HEK293T (cell line): ENCODE measurements at regions not wholly inside any gene's neighbourhood (a gene's known extent, or its start where the extent isn't known, plus 50 kb on each side); places are given as distances from the start of the nearest gene placed in this dataset.

Experiments
- CTCF ChIA-PET: fragments of 350-600 bp; formaldehyde crosslinking; extraction: SDS; loops from one replicate; lab custom pipeline; 2021; ENCODE audit warnings: antibody characterized with exemption, inconsistent platforms; lab: Yijun Ruan, JAX
- POLR2A ChIA-PET: fragments of 350-600 bp; formaldehyde crosslinking; extraction: SDS; loops from one replicate; lab custom pipeline; 2020; ENCODE audit warnings: antibody characterized with exemption, inconsistent platforms; lab: Yijun Ruan, JAX
- DNase-seq: peaks from one replicate; pipeline ENCODE4 v3.0.0; 2012; ENCODE audit warnings: mixed read lengths; ENCODE audit errors: extremely low spot score
- ARNT ChIP-seq: fragments of 450-650 bp; IDR thresholded peaks from 2 replicates; pipeline ENCODE4 v1.6.1; 2017; ENCODE audit warnings: mild to moderate bottlenecking
- BHLHE40 ChIP-seq: fragments of 450-650 bp; IDR thresholded peaks from 2 replicates; pipeline ENCODE4 v1.6.1; 2016; ENCODE audit warnings: mild to moderate bottlenecking, moderate library complexity, borderline replicate concordance
- CTBP1 ChIP-seq: fragments of 450-650 bp; IDR thresholded peaks from 2 replicates; pipeline ENCODE4 v1.6.1; 2016; ENCODE audit warnings: borderline replicate concordance
- ELF4 ChIP-seq: fragments of 450-650 bp; IDR thresholded peaks from 2 replicates; pipeline ENCODE4 v1.6.1; 2017; ENCODE audit warnings: antibody characterized with exemption
- FOXA1 ChIP-seq: fragments of 450-650 bp; IDR thresholded peaks from 2 replicates; pipeline ENCODE4 v1.6.1; 2016; ENCODE audit warnings: mild to moderate bottlenecking
- FOXK2 ChIP-seq: fragments of 450-650 bp; IDR thresholded peaks from 2 replicates; pipeline ENCODE4 v1.6.1; 2016; ENCODE audit warnings: mild to moderate bottlenecking
- FOXM1 ChIP-seq: fragments of 450-650 bp; IDR thresholded peaks from 2 replicates; pipeline ENCODE4 v1.6.1; 2017; ENCODE audit warnings: mild to moderate bottlenecking, borderline replicate concordance
- HDGF ChIP-seq: fragments of 450-650 bp; IDR thresholded peaks from 2 replicates; pipeline ENCODE4 v1.6.1; 2017; ENCODE audit warnings: antibody characterized with exemption, borderline replicate concordance
- L3MBTL2 ChIP-seq: fragments of 450-650 bp; conservative IDR thresholded peaks from 2 replicates; pipeline ENCODE4 v1.6.1; 2016; ENCODE audit warnings: mild to moderate bottlenecking
- LEF1 ChIP-seq: fragments of 450-650 bp; IDR thresholded peaks from 2 replicates; pipeline ENCODE4 v1.6.1; 2017; ENCODE audit warnings: mild to moderate bottlenecking, borderline replicate concordance
- NFRKB ChIP-seq: fragments of 450-650 bp; IDR thresholded peaks from 2 replicates; pipeline ENCODE4 v1.6.1; 2016; ENCODE audit warnings: mild to moderate bottlenecking, moderate library complexity
- SP1 ChIP-seq: fragments of 450-650 bp; IDR thresholded peaks from 2 replicates; pipeline ENCODE4 v1.6.1; 2017
- SUZ12 ChIP-seq: fragments of 450-650 bp; IDR thresholded peaks from 2 replicates; pipeline ENCODE4 v1.6.1; 2016; ENCODE audit warnings: mild to moderate bottlenecking
- TARDBP ChIP-seq: fragments of 450-650 bp; IDR thresholded peaks from 2 replicates; pipeline ENCODE4 v1.6.1; 2016
- ZNF384 ChIP-seq: fragments of 450-650 bp; IDR thresholded peaks from 2 replicates; pipeline ENCODE4 v1.6.1; 2016
- TF ChIP-seq, protein P1 (sequence below): fragments of 450-650 bp; IDR thresholded peaks from 2 replicates; pipeline ENCODE4 v1.6.1; 2016

- no peak for TF ChIP-seq BHLHE40
- no peak for TF ChIP-seq HDGF
- no peak for TF ChIP-seq FOXK2
- TF ChIP-seq CTBP1: no peak
- ChIA-PET CTCF (interaction anchor here (3.1 kb wide), 1 partner anchor 13 kb away, joined by 11 read pairs; no protein-coding TSS in a partner anchor), POLR2A (no interaction called here)
- no peak for DNase-seq
Observed at GRCh38 chr16:85503679-85504231, 109.4 kb upstream of the GSE1 start.

GRCh38 chr16:85504242-85504641 lies 108.9 kb upstream of the GSE1 start:
- TF ChIP-seq FOXM1 (no peak), LEF1 (no peak), SUZ12 (no peak), L3MBTL2 (no peak), BHLHE40 (no peak), HDGF (no peak), NFRKB (no peak), FOXA1 (no peak), ARNT (no peak), ELF4 (no peak), SP1 (no peak), CTBP1 (no peak), TARDBP (no peak), FOXK2 (no peak)
- TF ChIP-seq, protein P1, sequence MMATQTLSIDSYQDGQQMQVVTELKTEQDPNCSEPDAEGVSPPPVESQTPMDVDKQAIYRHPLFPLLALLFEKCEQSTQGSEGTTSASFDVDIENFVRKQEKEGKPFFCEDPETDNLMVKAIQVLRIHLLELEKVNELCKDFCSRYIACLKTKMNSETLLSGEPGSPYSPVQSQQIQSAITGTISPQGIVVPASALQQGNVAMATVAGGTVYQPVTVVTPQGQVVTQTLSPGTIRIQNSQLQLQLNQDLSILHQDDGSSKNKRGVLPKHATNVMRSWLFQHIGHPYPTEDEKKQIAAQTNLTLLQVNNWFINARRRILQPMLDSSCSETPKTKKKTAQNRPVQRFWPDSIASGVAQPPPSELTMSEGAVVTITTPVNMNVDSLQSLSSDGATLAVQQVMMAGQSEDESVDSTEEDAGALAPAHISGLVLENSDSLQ: no peak
- no peak for DNase-seq
- CTCF ChIA-PET: no interaction called here
- POLR2A ChIA-PET: no interaction called here

GRCh38 chr16:85505794-85506634 lies 107.1 kb upstream of the GSE1 start:
- DNase-seq: no peak
- POLR2A ChIA-PET: no interaction called here
- CTCF ChIA-PET: no interaction called here
- TF ChIP-seq SUZ12 (no peak), TARDBP (no peak), ZNF384 (no peak), LEF1 (no peak), ELF4 (no peak), FOXM1 (no peak), FOXA1 (no peak), BHLHE40 (no peak)
- TF ChIP-seq, protein P1: no peak

- ChIA-PET CTCF (no interaction called here), POLR2A (no interaction called here)
- no peak for TF ChIP-seq FOXK2
- no peak for TF ChIP-seq ZNF384
- no peak for TF ChIP-seq BHLHE40
- TF ChIP-seq TARDBP: no peak
- no peak for TF ChIP-seq HDGF
- TF ChIP-seq SP1: no peak
- TF ChIP-seq ELF4: no peak
- no peak for TF ChIP-seq SUZ12
- TF ChIP-seq FOXM1: no peak
- TF ChIP-seq FOXA1: no peak
- no peak for TF ChIP-seq NFRKB
- TF ChIP-seq ARNT: no peak
- no peak for TF ChIP-seq CTBP1
- no peak for TF ChIP-seq L3MBTL2
- no peak for TF ChIP-seq LEF1
- TF ChIP-seq, protein P1: no peak
- DNase-seq: no peak
Observed at GRCh38 chr16:85506635-85506911, 106.5 kb upstream of the GSE1 start.

DNA sequence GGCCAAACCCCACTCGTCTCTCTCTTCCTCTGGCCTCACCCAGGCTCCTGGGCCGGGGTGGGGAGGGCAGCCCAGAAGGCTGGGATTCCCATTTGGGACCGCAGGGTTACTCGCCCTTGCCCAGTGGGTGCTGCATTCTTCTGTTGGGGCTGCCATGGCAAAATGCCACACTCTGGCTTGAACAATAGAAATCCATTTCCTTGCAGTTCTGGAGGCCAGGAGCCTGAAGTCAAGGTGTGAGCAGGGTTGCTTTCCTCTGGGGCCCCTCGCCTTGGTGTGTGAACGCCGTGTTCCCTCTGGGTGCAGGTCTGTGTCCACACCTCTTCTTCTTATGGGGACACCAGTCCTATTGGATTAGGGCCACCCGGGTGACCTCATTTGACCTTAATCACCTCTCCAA lies 105.8 kb upstream of the GSE1 start:
- CTCF ChIA-PET: no interaction called here
- no peak for DNase-seq
- TF ChIP-seq FOXK2: no peak
- no peak for TF ChIP-seq L3MBTL2
- TF ChIP-seq TARDBP: no peak
- TF ChIP-seq FOXA1: no peak
- no peak for TF ChIP-seq LEF1
- no peak for TF ChIP-seq CTBP1
- no peak for TF ChIP-seq ELF4
- TF ChIP-seq BHLHE40: no peak
- TF ChIP-seq ARNT: no peak
- TF ChIP-seq, protein P1: no peak
- POLR2A ChIA-PET: no interaction called here

DNA sequence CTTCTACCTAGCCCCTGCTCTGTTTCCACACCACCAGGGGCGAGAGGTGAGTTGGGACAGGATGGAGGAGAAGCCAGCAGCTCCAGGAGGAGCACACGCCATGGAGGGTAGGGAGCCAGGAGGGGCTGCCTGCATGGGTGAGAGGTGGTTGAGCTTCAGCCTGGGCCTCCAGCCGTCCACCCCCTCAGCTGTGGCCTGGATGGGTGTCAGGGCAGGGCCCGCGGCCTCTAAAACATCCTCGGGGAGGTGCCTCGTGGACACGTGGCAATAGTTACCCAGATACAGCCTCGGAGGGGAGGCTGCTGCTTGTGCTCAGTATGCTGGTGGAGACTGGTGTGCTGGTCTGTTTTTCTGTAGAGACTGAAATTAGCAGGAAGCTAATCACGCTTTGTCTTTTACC lies 104.7 kb upstream of the GSE1 start:
- DNase-seq: no peak
- TF ChIP-seq FOXM1 (no peak), L3MBTL2 (no peak), ZNF384 (no peak), ELF4 (no peak)
- CTCF ChIA-PET: no interaction called here
- POLR2A ChIA-PET: no interaction called here
